ENCODE measurements at regions not wholly inside any gene's neighbourhood (a gene's known extent, or its start where the extent isn't known, plus 50 kb on each side); places are given as distances from the start of the nearest gene placed in this dataset.
"Not testable (repeated sequence)": the region's sequence is repeated elsewhere in the genome, so short reads cannot be mapped to it uniquely, and the experiment has no call there.

- FAIRE-seq, result no peak
- no peak for DNase-seq (ENCODE audit: low spot score)
These were observed 75.6 kb upstream of the SH3PXD2B start for GRCh38 chr5:172529896-172530295.

GRCh38 chr5:172528440-172528839, 74.1 kb upstream of the SH3PXD2B start:
- FAIRE-seq, result no peak
- no peak for DNase-seq (ENCODE audit: low spot score)

DNA sequence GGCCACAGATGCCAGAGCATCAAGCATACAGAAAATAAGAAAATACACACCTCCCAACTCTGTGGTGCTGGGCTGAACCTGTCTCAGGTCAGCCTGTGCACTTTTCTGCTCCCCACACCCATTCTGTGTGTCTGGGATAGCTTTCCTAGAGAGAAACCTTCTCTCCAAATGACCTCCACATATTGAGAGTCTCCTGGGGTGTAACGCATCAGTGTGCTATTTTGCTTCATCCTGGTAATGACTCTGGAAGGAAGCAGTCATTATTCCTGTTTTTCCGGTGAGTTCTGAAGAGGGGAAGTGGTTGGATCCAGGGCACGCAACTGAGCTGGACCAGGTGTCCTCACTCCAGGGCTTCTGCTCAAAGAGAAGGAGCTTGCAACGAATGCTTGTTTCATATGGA, 73.2 kb upstream of the SH3PXD2B start:
- FAIRE-seq (no peak), DNase-seq (ENCODE audit: low spot score) (no peak)

GRCh38 chr5:172525996-172526360, 71.7 kb upstream of the SH3PXD2B start:
- no peak for FAIRE-seq

DNA sequence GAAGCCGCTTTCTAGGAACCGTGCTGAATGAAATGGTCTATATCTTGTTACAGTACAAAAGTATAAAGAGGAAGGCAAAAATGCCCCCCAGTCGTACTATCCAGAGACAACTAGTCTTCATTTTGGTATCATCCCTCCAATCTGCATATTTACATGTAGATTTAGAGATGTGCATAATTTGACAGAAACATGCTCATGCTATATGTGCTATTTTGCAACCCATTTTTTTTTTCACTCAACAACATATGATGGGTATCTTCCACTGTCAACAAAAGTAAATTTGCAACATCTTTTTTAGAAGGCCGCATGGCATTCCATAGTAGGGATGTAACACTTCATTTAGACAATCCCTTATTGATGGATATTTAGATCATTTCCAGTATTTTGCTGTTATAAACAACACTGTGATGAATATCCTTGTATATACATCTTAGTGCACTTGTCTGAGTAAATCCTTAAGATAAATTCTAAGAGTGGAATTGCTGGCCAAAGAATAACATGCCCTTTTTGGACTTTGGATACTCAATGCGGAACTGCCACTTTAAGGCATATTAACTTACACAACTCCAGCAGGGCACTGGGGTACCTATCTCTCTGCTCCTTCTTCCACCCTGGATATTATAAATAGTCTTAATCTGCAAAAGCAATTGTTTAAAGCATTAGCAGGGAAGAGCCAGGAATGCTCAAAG, 71.1 kb upstream of the SH3PXD2B start:
- DNase-seq (ENCODE audit: low spot score), result no peak

More at GRCh38 chr5:172525996-172526360, 71.7 kb upstream of the SH3PXD2B start:
- DNase-seq (ENCODE audit: low spot score), result no peak

DNA sequence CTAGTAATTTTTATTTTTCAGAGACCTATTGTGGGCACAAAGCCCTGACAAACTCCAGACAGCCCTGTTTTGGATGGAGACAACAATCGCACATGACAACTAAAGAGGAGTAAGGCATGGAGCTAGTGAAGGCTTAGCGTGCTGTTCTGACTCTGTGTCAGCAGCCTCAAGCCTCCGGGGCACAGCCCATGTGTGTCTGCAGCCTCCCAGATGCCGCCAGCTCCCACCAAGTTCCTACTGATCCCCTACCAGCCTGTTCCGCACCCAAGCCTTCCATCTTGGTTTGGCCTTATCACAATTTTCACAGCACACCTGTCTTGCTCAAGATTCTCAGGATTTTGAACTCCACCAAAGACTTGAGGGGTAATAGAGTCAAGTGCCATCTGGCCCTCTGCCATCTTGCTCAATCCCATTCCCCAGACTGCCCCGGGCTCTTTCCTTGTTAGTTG, 70.3 kb upstream of the SH3PXD2B start:
- no peak for DNase-seq (ENCODE audit: low spot score)
- FAIRE-seq, result no peak

More for the DNA sequence above, 71.1 kb upstream of the SH3PXD2B start:
- no peak for FAIRE-seq

- no peak for DNase-seq (ENCODE audit: low spot score)
- FAIRE-seq, result no peak
These were observed 68.9 kb upstream of the SH3PXD2B start for GRCh38 chr5:172523146-172523745.

- FAIRE-seq (no peak), DNase-seq (ENCODE audit: low spot score) (no peak)
These were observed 67.1 kb upstream of the SH3PXD2B start for GRCh38 chr5:172521338-172521932.

- FAIRE-seq (no peak), DNase-seq (ENCODE audit: low spot score) (no peak)
These were observed 57.6 kb upstream of the SH3PXD2B start for GRCh38 chr5:172511952-172512351.

DNA sequence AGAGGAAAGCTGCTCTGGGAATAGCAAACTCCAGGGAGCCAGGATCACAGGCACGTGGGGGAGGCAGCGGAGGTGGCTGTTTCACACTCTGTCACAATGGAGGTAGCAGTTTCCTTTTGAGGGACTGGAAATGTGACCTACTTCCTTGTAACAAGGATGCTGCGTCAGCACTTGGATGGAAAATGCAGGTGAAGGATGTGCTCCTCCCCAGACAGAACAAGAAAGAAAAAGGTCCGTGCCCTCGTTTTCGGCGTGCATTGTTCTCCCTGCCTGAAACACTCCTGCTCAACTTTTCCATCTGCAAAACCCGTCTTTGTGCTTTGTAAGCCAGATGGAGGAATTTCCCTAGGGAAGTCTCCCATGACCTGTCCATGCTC, 55.1 kb upstream of the SH3PXD2B start:
- no peak for DNase-seq (ENCODE audit: low spot score)
- FAIRE-seq, result no peak

- FAIRE-seq, result no peak
- DNase-seq (ENCODE audit: low spot score), result no peak
These were observed 54.4 kb upstream of the SH3PXD2B start for GRCh38 chr5:172508471-172509404.

- DNase-seq (ENCODE audit: low spot score); FAIRE-seq: not testable (repeated sequence)
These were observed 53.2 kb upstream of the SH3PXD2B start for GRCh38 chr5:172507485-172507884.

DNA sequence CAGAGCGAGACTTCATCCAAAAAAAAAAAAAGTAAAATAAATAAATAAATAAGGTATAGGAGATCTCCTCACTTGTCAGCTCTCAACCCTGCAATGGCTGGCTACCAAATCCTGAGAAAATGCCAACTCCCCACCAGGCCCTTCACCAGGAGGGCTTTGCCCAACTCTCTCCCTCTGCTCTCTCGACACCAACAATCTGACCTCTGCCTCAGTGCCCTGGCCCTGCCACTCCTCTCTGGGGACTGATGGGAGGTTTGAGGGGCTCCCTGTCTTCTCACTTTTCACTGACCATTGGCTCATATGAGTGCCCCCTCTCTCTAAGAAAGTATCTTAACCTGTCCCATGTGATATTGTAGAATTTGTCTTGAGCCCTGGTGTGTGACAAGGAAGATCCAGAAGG, 52.6 kb upstream of the SH3PXD2B start:
- FAIRE-seq, result no peak

DNA sequence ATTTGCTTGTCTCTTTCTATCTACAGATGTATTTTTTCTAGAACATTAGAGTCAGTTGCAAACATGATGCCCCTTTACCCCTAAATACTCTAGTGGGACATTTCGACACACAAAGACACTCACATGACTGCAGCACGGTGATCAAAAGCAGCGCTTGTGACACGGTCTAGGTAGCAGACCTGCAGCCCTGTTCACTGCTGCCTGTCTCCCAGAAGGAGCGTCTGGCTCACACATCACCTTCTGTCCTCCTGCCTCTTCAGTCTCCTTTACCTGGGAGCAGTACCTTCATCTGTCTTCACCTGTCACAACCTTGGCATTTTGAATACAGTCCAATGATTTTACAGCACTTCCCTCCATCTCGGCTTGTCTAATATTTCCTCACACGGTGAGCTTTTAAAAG, 51.9 kb upstream of the SH3PXD2B start:
- DNase-seq (ENCODE audit: low spot score) (no peak), FAIRE-seq (no peak)

More for the DNA sequence above, 52.6 kb upstream of the SH3PXD2B start:
- DNase-seq (ENCODE audit: low spot score), result no peak

- DNase-seq (ENCODE audit: low spot score), result no peak
- no peak for FAIRE-seq
These were observed 51.5 kb upstream of the SH3PXD2B start for GRCh38 chr5:172505845-172506244.

DNA sequence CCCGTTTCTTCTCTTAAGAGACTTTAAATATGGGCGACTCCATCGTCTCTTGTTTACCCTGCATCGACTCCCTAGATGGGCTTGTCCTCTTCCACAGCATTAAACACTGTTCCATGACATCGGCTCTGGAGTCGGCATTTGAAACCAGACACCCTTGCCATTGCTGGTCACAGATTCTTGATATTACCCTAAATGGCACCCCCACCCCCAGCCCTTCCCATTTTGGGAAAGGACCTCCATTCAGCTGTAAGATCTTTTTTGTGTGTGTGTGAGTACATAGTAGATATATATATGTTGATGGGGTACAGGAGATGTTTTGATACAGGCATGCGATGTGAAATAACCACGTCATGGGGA, 51.1 kb upstream of the SH3PXD2B start:
- FAIRE-seq (no peak), DNase-seq (ENCODE audit: low spot score) (no peak)

GRCh38 chr5:172504701-172505402, 50.5 kb upstream of the SH3PXD2B start:
- no peak for DNase-seq (ENCODE audit: low spot score)
- FAIRE-seq, result no peak

GRCh38 chr5:172503925-172504700, 49.8 kb upstream of the SH3PXD2B start:
- no peak for FAIRE-seq
- DNase-seq (ENCODE audit: low spot score), result no peak
